GM12878 (cell line): ENCODE measurements at regions not wholly inside any gene's neighbourhood (a gene's known extent, or its start where the extent isn't known, plus 50 kb on each side); places are given as distances from the start of the nearest gene placed in this dataset.

Source experiments
- ATAC-seq: fragments of 200-7000 bp; cut with Tn5 transposase; 3 replicates; pipeline ENCODE4 v1.9.1; 2020; ENCODE audit warnings: mild to moderate bottlenecking, moderate library complexity
- BruUV-seq: library from RNA; stranded (reverse); fragments of 400-500 nt; replicated peaks from 2 replicates; lab custom pipeline; 2021; lab: Mats Ljungman, UMichigan
- CTCF ChIA-PET: fragments of 300-600 bp; sonication (Branson Sonifier 250); formaldehyde crosslinking; extraction: SDS; loops from one replicate; lab custom pipeline; 2021; ENCODE audit warnings: inconsistent platforms; lab: Yijun Ruan, JAX
- POLR2A ChIA-PET: fragments of 350-600 bp; formaldehyde crosslinking; extraction: SDS; loops from one replicate; lab custom pipeline; 2021; ENCODE audit warnings: inconsistent platforms; lab: Charles Lee
- RAD21 ChIA-PET: fragments of 300-600 bp; sonication (Branson Sonifier 250); formaldehyde crosslinking; loops from one replicate; lab custom pipeline; 2023; ENCODE audit warnings: antibody characterized with exemption; ENCODE audit not compliant: unreplicated experiment; lab: Charles Lee
- SMC1A ChIA-PET: fragments of 300-600 bp; sonication (Branson Sonifier 250); formaldehyde crosslinking; loops from one replicate; lab custom pipeline; 2023; ENCODE audit not compliant: unreplicated experiment, uncharacterized antibody; lab: Charles Lee
- DNase-seq: peaks from one replicate; pipeline ENCODE4 v3.0.0-alpha.2; 2011; ENCODE audit warnings: low read depth, low spot score
- FAIRE-seq: peaks from 3 replicates; lab custom pipeline; 2011; peaks lifted over from hg19 to GRCh38; lab: Jason Lieb, UNC
- H2AFZ ChIP-seq: 2 replicates; pipeline ENCODE4 v1.6.0; 2011; ENCODE audit warnings: low read depth, low read length, control low read depth; ENCODE audit not compliant: control insufficient read depth
- H3K27ac ChIP-seq: 2 replicates; pipeline ENCODE4 v1.5.1; 2011; ENCODE audit warnings: control low read depth; ENCODE audit not compliant: control insufficient read depth, insufficient read depth
- H3K27me3 ChIP-seq, 2 experiments: replicated peaks in 1 of 2; 2 replicates each; pipeline versions ENCODE4 v1.6.0 to v1.6.1; 2011; ENCODE audit warnings: low read length in 1 of 2; ENCODE audit not compliant: control insufficient read depth in 2 of 2, insufficient read depth in 2 of 2
- H3K36me3 ChIP-seq, 2 experiments: 2 replicates each; pipeline ENCODE4 v1.5.1; 2011; ENCODE audit warnings: low read length in 1 of 2; ENCODE audit not compliant: control insufficient read depth in 2 of 2, insufficient read depth in 2 of 2
- H3K4me1 ChIP-seq: 2 replicates; pipeline ENCODE4 v1.6.1; 2011; ENCODE audit warnings: mild to moderate bottlenecking, low read length, moderate library complexity, mixed read lengths; ENCODE audit not compliant: control insufficient read depth, insufficient read depth
- H3K4me2 ChIP-seq: 2 replicates; pipeline ENCODE4 v1.6.0; 2011; ENCODE audit warnings: control low read depth; ENCODE audit not compliant: control insufficient read depth, insufficient read depth
- H3K4me3 ChIP-seq: fragments of 200-600 bp; sonication (generic); 2 replicates; pipeline ENCODE4 v1.5.1; 2016
- H3K79me2 ChIP-seq: 2 replicates; pipeline ENCODE4 v1.6.0; 2011; ENCODE audit warnings: low read length; ENCODE audit not compliant: control insufficient read depth, insufficient read depth
- H3K9ac ChIP-seq: 2 replicates; pipeline ENCODE4 v1.8.0; 2011; ENCODE audit warnings: low read length, control low read depth, mixed read lengths; ENCODE audit not compliant: control insufficient read depth, insufficient read depth
- H3K9me3 ChIP-seq: replicated peaks from 3 replicates; pipeline ENCODE4 v1.5.1; 2011; ENCODE audit warnings: mild to moderate bottlenecking, low read length; ENCODE audit not compliant: control insufficient read depth, insufficient read depth
- H4K20me1 ChIP-seq: 2 replicates; pipeline ENCODE4 v1.6.0; 2011; ENCODE audit not compliant: control insufficient read depth, insufficient read depth
- BMI1 ChIP-seq: fragments of 450-650 bp; IDR thresholded peaks from 2 replicates; pipeline ENCODE4 v1.6.1; 2016; ENCODE audit warnings: mild to moderate bottlenecking, moderate library complexity, borderline replicate concordance
- CBX5 ChIP-seq: sonication (generic); IDR thresholded peaks from 2 replicates; pipeline ENCODE4 v1.6.1; 2016; ENCODE audit warnings: low read depth, moderate library complexity, mild to moderate bottlenecking, inconsistent platforms
- CEBPB ChIP-seq, 2 experiments: fragments of 150-350 bp in 1 of 2; IDR thresholded peaks; 2 replicates each; pipeline ENCODE4 v1.6.1; 2012 to 2014; ENCODE audit warnings: low read depth in 2 of 2, low read length in 2 of 2, borderline replicate concordance in 1 of 2, inconsistent platforms in 1 of 2
- FOXK2 ChIP-seq: fragments of 450-650 bp; IDR thresholded peaks from 2 replicates; pipeline ENCODE4 v1.6.1; 2017; ENCODE audit warnings: mild to moderate bottlenecking, moderate library complexity
- MTA3 ChIP-seq: IDR thresholded peaks from 2 replicates; pipeline ENCODE4 v1.6.1; 2012; ENCODE audit warnings: low read length, inconsistent platforms, borderline replicate concordance
- RFX5 ChIP-seq: IDR thresholded peaks from 2 replicates; pipeline ENCODE4 v1.6.1; 2011; ENCODE audit warnings: low read depth, low read length, improper control_type of control experiment
- SUZ12 ChIP-seq: fragments of 200-600 bp; sonication (generic); IDR thresholded peaks from one replicate; pipeline ENCODE4 v1.6.1; 2018; ENCODE audit warnings: antibody characterized with exemption, mild to moderate bottlenecking; ENCODE audit not compliant: unreplicated experiment
- TCF12 ChIP-seq: IDR thresholded peaks from 2 replicates; pipeline ENCODE4 v1.6.1; 2011; ENCODE audit warnings: low read depth, mild to moderate bottlenecking, low read length
- YY1 ChIP-seq: IDR thresholded peaks from 2 replicates; pipeline ENCODE4 v1.6.1; 2011; ENCODE audit warnings: low read depth, mild to moderate bottlenecking, low read length
- ZNF217 ChIP-seq: fragments of 450-650 bp; IDR thresholded peaks from 2 replicates; pipeline ENCODE4 v1.6.1; 2017; ENCODE audit warnings: antibody characterized with exemption, mild to moderate bottlenecking
- ZNF384 ChIP-seq: IDR thresholded peaks from 2 replicates; pipeline ENCODE4 v1.6.1; 2012; ENCODE audit warnings: low read depth, mild to moderate bottlenecking, low read length, improper control_type of control experiment, borderline replicate concordance
- ZSCAN29 ChIP-seq: fragments of 450-650 bp; IDR thresholded peaks from 2 replicates; pipeline ENCODE4 v1.6.1; 2017; ENCODE audit warnings: mild to moderate bottlenecking, moderate library complexity
- WGBS: methylation state at CpG from one replicate; pipeline ENCODE4 v1.1.6; 2016; ENCODE audit warnings: low lambda C conversion rate; ENCODE audit not compliant: insufficient replicate concordance, insufficient coverage; ENCODE audit errors: missing lambda C conversion rate; 5-methylcytosine and 5-hydroxymethylcytosine counted together
- in situ Hi-C: fragments of 300-500 bp; cut with MboI; formaldehyde crosslinking; loops from 9 replicates; pipeline ENCODE4 v1.14.3; 2018; ENCODE audit warnings: mixed read lengths
- intact Hi-C: fragments of 100-400 bp; cut with micrococcal nuclease; formaldehyde crosslinking; loops from one replicate; pipeline ENCODE4 v1.14.2; 2022; ENCODE audit not compliant: unreplicated experiment
- TF ChIP-seq, protein P1 (sequence below): fragments of 450-650 bp; IDR thresholded peaks from 2 replicates; pipeline ENCODE4 v1.6.1; 2017; ENCODE audit warnings: borderline replicate concordance
- TF ChIP-seq, protein P2 (sequence below): IDR thresholded peaks from 2 replicates; pipeline ENCODE4 v1.6.1; 2011; ENCODE audit warnings: low read depth, mild to moderate bottlenecking, low read length, moderate library complexity, borderline replicate concordance; ENCODE audit errors: extremely low read depth
- TF ChIP-seq, protein P3 (sequence below): IDR thresholded peaks from 2 replicates; pipeline ENCODE4 v1.6.1; 2011; ENCODE audit warnings: mild to moderate bottlenecking, low read depth, low read length, moderate library complexity; ENCODE audit not compliant: insufficient replicate concordance

DNA sequence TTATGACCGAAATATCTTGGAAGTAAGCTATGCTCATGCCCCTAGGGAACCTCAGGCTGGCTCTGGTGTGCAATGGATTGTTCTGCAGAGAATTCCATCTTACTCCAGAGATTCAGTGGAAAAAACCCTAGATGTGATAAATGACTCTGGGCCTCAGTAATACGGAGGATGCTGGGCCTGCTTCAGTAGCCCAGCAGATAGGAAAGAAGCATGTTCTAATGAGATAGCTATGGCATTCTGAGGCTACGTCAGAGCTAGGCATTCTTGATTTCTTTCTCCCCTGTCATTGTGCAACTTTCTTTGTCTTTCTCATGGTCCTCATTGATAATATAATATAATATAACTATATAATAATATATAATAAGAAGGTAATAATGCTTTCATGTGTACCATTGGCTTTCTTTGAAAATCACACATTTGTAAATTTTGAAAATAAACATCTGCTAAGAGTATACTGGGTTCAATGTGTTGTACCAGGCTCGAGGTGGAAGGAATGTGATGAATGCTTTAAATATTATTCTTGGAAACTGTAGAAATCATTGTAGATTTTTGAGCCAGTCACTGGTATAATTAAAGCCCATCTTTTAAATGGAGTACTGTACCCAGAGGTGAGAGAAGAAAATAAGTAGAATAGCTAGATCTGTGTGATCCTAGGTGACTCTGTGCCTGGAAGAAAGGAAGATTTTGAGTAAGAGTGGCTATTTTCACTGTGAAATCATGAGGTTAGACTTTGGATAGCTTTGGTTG, 152.0 kb downstream of the IL15 start:
- in situ Hi-C loops (no loop called here), intact Hi-C loops (no loop called here)
- H3K9ac ChIP-seq, result no peak overlapping the region
- no peak overlapping the region for H3K4me2 ChIP-seq
- H3K79me2 ChIP-seq, result no peaks in the 10 kb centered on the region
- H3K4me1 ChIP-seq, result no peaks in the 10 kb centered on the region
- no TSS peak for BruUV-seq
- ChIA-PET RAD21 (no interaction called here), POLR2A (interaction anchor here (0.5 kb wide), 1 partner anchor 383 kb away, joined by 3 read pairs; no protein-coding TSS in a partner anchor), SMC1A (interaction anchor here (1.3 kb wide), 1 partner anchor 23 kb away, joined by 3 read pairs; no protein-coding TSS in a partner anchor), CTCF (interaction anchor here (0.6 to 1.3 kb wide), 2 partner anchors 77 to 86 kb away, joined by 3 to 4 read pairs; no protein-coding TSS in a partner anchor)
- no peaks in the 10 kb centered on the region; the same call in 2 of the 3 replicates for H3K9me3 ChIP-seq
- ATAC-seq (no peak), DNase-seq (no peak), FAIRE-seq (no peak)
- no peak overlapping the region for H3K4me3 ChIP-seq
- H3K27me3 ChIP-seq, result no peaks in the 10 kb centered on the region
- no peak overlapping the region for H2AFZ ChIP-seq
- H3K27ac ChIP-seq, result no peak overlapping the region
- H3K36me3 ChIP-seq, result no peaks in the 10 kb centered on the region
- TF ChIP-seq ZNF217, result no peak
- no peak for TF ChIP-seq SUZ12
- TF ChIP-seq BMI1, result no peak
- TF ChIP-seq YY1, result no peak
- TF ChIP-seq, all 136 proteins: peak for 0
- H4K20me1 ChIP-seq, result no peaks in the 10 kb centered on the region
- WGBS, result 45% methylated on average over 4 of the region's 4 CpGs

DNA sequence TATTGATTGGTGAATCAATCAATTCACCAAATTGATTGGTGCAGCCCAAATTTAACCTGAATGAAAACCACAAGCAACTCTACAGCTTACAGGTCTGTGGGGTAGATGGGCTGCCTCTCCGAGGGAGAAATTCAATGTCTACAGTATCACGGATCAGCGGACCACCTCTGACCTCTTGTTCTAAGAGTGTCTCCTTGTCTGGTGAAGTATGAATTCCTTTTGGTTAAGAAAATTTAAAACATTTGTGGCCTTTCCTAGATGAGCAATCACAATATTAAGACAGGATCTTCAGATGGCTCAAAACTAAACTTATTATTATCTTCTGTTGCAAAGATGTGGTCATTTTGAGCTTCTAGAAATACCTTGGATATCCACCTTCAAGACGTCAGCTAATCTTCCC, 153.3 kb downstream of the IL15 start:
- H3K9me3 ChIP-seq, result no peaks in the 10 kb centered on the region
- intact Hi-C loops (no loop called here), in situ Hi-C loops (no loop called here)
- SMC1A ChIA-PET, result no interaction called here
- no peaks in the 10 kb centered on the region for H3K4me1 ChIP-seq
- H3K4me2 ChIP-seq, result no peak overlapping the region
- H3K36me3 ChIP-seq, result no peaks in the 10 kb centered on the region
- TF ChIP-seq CEBPB (IDR thresholded peaks at IDR 0.05; ENCODE audit: borderline replicate concordance in 1 of 2, low read depth in 2 of 2, low read length in 2 of 2), result no peak
- TF ChIP-seq, protein P1, sequence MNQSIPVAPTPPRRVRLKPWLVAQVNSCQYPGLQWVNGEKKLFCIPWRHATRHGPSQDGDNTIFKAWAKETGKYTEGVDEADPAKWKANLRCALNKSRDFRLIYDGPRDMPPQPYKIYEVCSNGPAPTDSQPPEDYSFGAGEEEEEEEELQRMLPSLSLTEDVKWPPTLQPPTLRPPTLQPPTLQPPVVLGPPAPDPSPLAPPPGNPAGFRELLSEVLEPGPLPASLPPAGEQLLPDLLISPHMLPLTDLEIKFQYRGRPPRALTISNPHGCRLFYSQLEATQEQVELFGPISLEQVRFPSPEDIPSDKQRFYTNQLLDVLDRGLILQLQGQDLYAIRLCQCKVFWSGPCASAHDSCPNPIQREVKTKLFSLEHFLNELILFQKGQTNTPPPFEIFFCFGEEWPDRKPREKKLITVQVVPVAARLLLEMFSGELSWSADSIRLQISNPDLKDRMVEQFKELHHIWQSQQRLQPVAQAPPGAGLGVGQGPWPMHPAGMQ, result no peak
- no peak for TF ChIP-seq CBX5
- no peak for TF ChIP-seq FOXK2
- TF ChIP-seq, protein P2, sequence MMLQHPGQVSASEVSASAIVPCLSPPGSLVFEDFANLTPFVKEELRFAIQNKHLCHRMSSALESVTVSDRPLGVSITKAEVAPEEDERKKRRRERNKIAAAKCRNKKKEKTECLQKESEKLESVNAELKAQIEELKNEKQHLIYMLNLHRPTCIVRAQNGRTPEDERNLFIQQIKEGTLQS, result no peak
- TF ChIP-seq MTA3, result no peak
- no peak for TF ChIP-seq ZSCAN29
- TF ChIP-seq ZNF384, result no peak
- TF ChIP-seq RFX5, result no peak
- TF ChIP-seq TCF12, result no peak
- TF ChIP-seq, protein P3, sequence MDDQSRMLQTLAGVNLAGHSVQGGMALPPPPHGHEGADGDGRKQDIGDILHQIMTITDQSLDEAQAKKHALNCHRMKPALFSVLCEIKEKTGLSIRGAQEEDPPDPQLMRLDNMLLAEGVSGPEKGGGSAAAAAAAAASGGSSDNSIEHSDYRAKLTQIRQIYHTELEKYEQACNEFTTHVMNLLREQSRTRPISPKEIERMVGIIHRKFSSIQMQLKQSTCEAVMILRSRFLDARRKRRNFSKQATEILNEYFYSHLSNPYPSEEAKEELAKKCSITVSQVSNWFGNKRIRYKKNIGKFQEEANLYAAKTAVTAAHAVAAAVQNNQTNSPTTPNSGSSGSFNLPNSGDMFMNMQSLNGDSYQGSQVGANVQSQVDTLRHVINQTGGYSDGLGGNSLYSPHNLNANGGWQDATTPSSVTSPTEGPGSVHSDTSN, result no peak
- no peak overlapping the region for H3K4me3 ChIP-seq
- CTCF ChIA-PET, result no interaction called here
- no peak overlapping the region for H3K9ac ChIP-seq
- POLR2A ChIA-PET, result no interaction called here
- FAIRE-seq (no peak), ATAC-seq (no peak), DNase-seq (no peak)
- no peaks in the 10 kb centered on the region for H4K20me1 ChIP-seq
- H3K79me2 ChIP-seq, result no peaks in the 10 kb centered on the region
- no peak overlapping the region for H3K27ac ChIP-seq
- no peaks in the 10 kb centered on the region for H3K27me3 ChIP-seq
- RAD21 ChIA-PET, result no interaction called here
- BruUV-seq, result no TSS peak
- no peak overlapping the region for H2AFZ ChIP-seq
- 90% methylated on average over 4 of the region's 4 CpGs for whole genome bisulfite sequencing
